CD14-positive monocyte (primary cell): ENCODE measurements at regions not wholly inside any gene's neighbourhood (a gene's known extent, or its start where the extent isn't known, plus 50 kb on each side); places are given as distances from the start of the nearest gene placed in this dataset.

ENCODE experiments used
- DNase-seq, 3 donors: peaks; one replicate each; pipeline ENCODE4 v3.0.0-alpha.2; 2011 to 2022
- H2AFZ ChIP-seq: 2 replicates; pipeline ENCODE4 v1.6.0; 2012; ENCODE audit warnings: mild to moderate bottlenecking, low read depth, low read length, inconsistent platforms; ENCODE audit not compliant: insufficient read depth, poor library complexity, severe bottlenecking
- H3K27ac ChIP-seq, 2 donors: 1 replicate in 1 of 2; 2 replicates in 1 of 2; pipeline ENCODE4 v1.5.1; 2012 to 2013; ENCODE audit warnings: low read length in 2 of 2, control low read depth in 1 of 2, inconsistent platforms in 1 of 2, low read depth in 1 of 2, mild to moderate bottlenecking in 1 of 2
- H3K27me3 ChIP-seq, 2 donors: one replicate each; pipeline versions ENCODE4 v1.6.0 to v1.6.1; 2011 to 2013; ENCODE audit warnings: low read length in 2 of 2; ENCODE audit not compliant: control insufficient read depth in 2 of 2, insufficient read depth in 2 of 2
- H3K36me3 ChIP-seq, 2 donors: replicated peaks in 1 of 2; 1 replicate in 1 of 2; 2 replicates in 1 of 2; pipeline versions ENCODE4 v1.5.1 to v1.6.1; 2012 to 2013; ENCODE audit warnings: low read length in 2 of 2, control low read depth in 1 of 2, inconsistent platforms in 1 of 2, mild to moderate bottlenecking in 1 of 2; ENCODE audit not compliant: insufficient read depth in 2 of 2, control insufficient read depth in 1 of 2
- H3K4me1 ChIP-seq, 2 donors: 1 replicate in 1 of 2; 2 replicates in 1 of 2; pipeline versions ENCODE4 v1.5.1 to v1.6.1; 2012 to 2013; ENCODE audit warnings: low read length in 2 of 2, control low read depth in 1 of 2, inconsistent platforms in 1 of 2, mild to moderate bottlenecking in 1 of 2, moderate library complexity in 1 of 2; ENCODE audit not compliant: insufficient read depth in 2 of 2, control insufficient read depth in 1 of 2
- H3K4me2 ChIP-seq: replicated peaks from 2 replicates; pipeline ENCODE3; 2012; ENCODE audit warnings: low read length, moderate library complexity, mild to moderate bottlenecking; ENCODE audit not compliant: poor library complexity, severe bottlenecking; ENCODE audit errors: extremely low read depth
- H3K4me3 ChIP-seq, 3 experiments: fragments of 200-600 bp in 1 of 3; sonication (generic) in 1 of 3; replicated peaks in 1 of 3; 1 replicate in 2 of 3; 2 replicates in 1 of 3; pipeline ENCODE4 v1.5.1; 2011 to 2013; ENCODE audit warnings: low read length in 3 of 3, mild to moderate bottlenecking in 3 of 3, control low read depth in 2 of 3, low read depth in 2 of 3, inconsistent platforms in 1 of 3, moderate library complexity in 1 of 3
- H3K79me2 ChIP-seq: 2 replicates; pipeline ENCODE4 v1.6.0; 2012; ENCODE audit warnings: mild to moderate bottlenecking, control low read depth, inconsistent platforms, low read length, moderate library complexity; ENCODE audit not compliant: insufficient read depth
- H3K9ac ChIP-seq: 2 replicates; pipeline ENCODE4 v1.6.0; 2017; ENCODE audit warnings: low read length, mild to moderate bottlenecking; ENCODE audit not compliant: insufficient read depth, poor library complexity, severe bottlenecking
- H3K9me3 ChIP-seq, 2 donors: replicated peaks in 1 of 2; 1 replicate in 1 of 2; 2 replicates in 1 of 2; pipeline versions ENCODE4 v1.5.1 to v1.6.1; 2012 to 2013; ENCODE audit warnings: low read length in 2 of 2, control low read depth in 1 of 2; ENCODE audit not compliant: control insufficient read depth in 1 of 2, insufficient read depth in 1 of 2
- H4K20me1 ChIP-seq: 2 replicates; pipeline ENCODE4 v1.6.0; 2012; ENCODE audit warnings: mild to moderate bottlenecking, low read length, control low read depth, moderate library complexity; ENCODE audit not compliant: insufficient read depth
- H3K27ac Mint-ChIP-seq, 7 donors: one replicate each; pipeline ENCODE4 v1.8.0; 2020; ENCODE audit warnings: mild to moderate bottlenecking in 7 of 7, mixed read lengths in 7 of 7, moderate library complexity in 6 of 7, inconsistent platforms in 2 of 7
- H3K27me3 Mint-ChIP-seq, 3 donors: one replicate each; pipeline ENCODE4 v1.8.0; 2021 to 2022; ENCODE audit warnings: low read depth in 3 of 3, mild to moderate bottlenecking in 3 of 3, mixed read lengths in 3 of 3, moderate library complexity in 3 of 3, inconsistent platforms in 1 of 3
- H3K36me3 Mint-ChIP-seq, 2 donors: one replicate each; pipeline ENCODE4 v1.8.0; 2020; ENCODE audit warnings: mixed read lengths in 2 of 2, inconsistent platforms in 1 of 2, mild to moderate bottlenecking in 1 of 2
- H3K4me1 Mint-ChIP-seq: one replicate; pipeline ENCODE4 v1.8.0; 2020; ENCODE audit warnings: mild to moderate bottlenecking, mixed read lengths
- H3K4me3 Mint-ChIP-seq, 2 donors: one replicate each; pipeline ENCODE4 v1.8.0; 2020; ENCODE audit warnings: mild to moderate bottlenecking in 2 of 2, mixed read lengths in 2 of 2, moderate library complexity in 1 of 2
- H3K9me3 Mint-ChIP-seq, 7 donors: one replicate each; pipeline ENCODE4 v1.8.0; 2020 to 2022; ENCODE audit warnings: mixed read lengths in 7 of 7, mild to moderate bottlenecking in 6 of 7, moderate library complexity in 6 of 7, inconsistent platforms in 2 of 7
- WGBS: methylation state at CpG from one replicate; pipeline ENCODE4 v1.1.5; 2013; ENCODE audit warnings: missing lambda C conversion rate; ENCODE audit not compliant: insufficient coverage; 5-methylcytosine and 5-hydroxymethylcytosine counted together
- intact Hi-C, 2 donors: fragments of 100-400 bp; cut with micrococcal nuclease; formaldehyde crosslinking; loops; one replicate each; pipeline versions ENCODE4 v1.15.0 to v1.15.1; 2023
- TF ChIP-seq, protein P1 (sequence below): fragments of 200-600 bp; IDR thresholded peaks from one replicate; pipeline ENCODE4 v1.8.0; 2022; ENCODE audit warnings: antibody characterized with exemption, mild to moderate bottlenecking

GRCh38 chr6:126541806-126542491 is 202.0 kb downstream of the CENPW start:
- Mint-ChIP-seq H3K4me3 (no peak overlapping the region), H3K27me3 (no peaks in the 10 kb centered on the region), H3K4me1 (no peaks in the 10 kb centered on the region), H3K36me3 (no peaks in the 10 kb centered on the region), H3K9me3 (no peaks in the 10 kb centered on the region), H3K27ac (no peak overlapping the region)
- H2AFZ ChIP-seq: no peak overlapping the region
- H3K9ac ChIP-seq: no peak overlapping the region
- H3K4me2 ChIP-seq: no peak overlapping the region
- H3K4me1 ChIP-seq: no peaks in the 10 kb centered on the region
- TF ChIP-seq, protein P1, sequence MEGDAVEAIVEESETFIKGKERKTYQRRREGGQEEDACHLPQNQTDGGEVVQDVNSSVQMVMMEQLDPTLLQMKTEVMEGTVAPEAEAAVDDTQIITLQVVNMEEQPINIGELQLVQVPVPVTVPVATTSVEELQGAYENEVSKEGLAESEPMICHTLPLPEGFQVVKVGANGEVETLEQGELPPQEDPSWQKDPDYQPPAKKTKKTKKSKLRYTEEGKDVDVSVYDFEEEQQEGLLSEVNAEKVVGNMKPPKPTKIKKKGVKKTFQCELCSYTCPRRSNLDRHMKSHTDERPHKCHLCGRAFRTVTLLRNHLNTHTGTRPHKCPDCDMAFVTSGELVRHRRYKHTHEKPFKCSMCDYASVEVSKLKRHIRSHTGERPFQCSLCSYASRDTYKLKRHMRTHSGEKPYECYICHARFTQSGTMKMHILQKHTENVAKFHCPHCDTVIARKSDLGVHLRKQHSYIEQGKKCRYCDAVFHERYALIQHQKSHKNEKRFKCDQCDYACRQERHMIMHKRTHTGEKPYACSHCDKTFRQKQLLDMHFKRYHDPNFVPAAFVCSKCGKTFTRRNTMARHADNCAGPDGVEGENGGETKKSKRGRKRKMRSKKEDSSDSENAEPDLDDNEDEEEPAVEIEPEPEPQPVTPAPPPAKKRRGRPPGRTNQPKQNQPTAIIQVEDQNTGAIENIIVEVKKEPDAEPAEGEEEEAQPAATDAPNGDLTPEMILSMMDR: no peak
- WGBS: 74% methylated on average over 3 of the region's 5 CpGs
- no peak overlapping the region for H3K4me3 ChIP-seq
- intact Hi-C loops: no loop called here
- H3K9me3 ChIP-seq: no peaks in the 10 kb centered on the region
- H3K36me3 ChIP-seq: no peaks in the 10 kb centered on the region
- DNase-seq: no peak
- no peaks in the 10 kb centered on the region for H4K20me1 ChIP-seq
- H3K27ac ChIP-seq: no peak overlapping the region
- no peaks in the 10 kb centered on the region for H3K27me3 ChIP-seq
- H3K79me2 ChIP-seq: no peaks in the 10 kb centered on the region

DNA sequence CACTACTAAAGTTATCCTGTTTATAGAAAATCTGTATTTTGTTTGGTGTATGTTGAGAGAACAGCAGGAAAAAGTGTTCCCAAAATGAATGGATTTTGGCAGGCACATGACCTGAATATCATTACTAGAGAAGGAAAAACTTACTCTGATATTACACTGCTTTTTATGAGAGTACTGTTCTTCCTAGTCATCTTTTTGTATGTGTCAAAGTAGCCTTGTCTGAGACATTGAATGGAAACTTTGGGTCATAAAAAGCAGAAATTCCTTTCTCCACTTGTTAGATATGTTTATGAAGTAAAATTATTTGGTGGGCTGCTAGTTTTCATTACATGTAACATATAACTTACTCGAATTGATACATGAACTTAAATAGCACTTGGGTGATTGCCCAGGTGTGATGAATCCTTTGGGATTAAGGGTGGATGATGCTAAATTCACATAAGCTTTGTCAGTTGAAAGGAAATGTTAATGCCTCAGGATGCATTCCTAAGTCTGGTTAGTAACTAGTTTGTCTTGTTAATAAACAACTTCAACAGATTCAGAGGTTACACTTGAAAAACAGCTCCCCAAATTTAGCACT is 206.7 kb downstream of the CENPW start:
- Mint-ChIP-seq H3K9me3 (peaks cover 0 to 3% (median 0%) of the 10 kb centered on the region in 7 donors), H3K4me1 (no peaks in the 10 kb centered on the region), H3K4me3 (no peak overlapping the region), H3K27ac (no peak overlapping the region), H3K36me3 (no peaks in the 10 kb centered on the region), H3K27me3 (no peaks in the 10 kb centered on the region)
- Histone ChIP-seq H4K20me1 (no peaks in the 10 kb centered on the region), H3K4me3 (no peak overlapping the region), H3K9me3 (no peaks in the 10 kb centered on the region), H3K4me2 (no peak overlapping the region), H3K9ac (no peak overlapping the region), H3K36me3 (no peaks in the 10 kb centered on the region), H3K4me1 (no peaks in the 10 kb centered on the region), H2AFZ (no peak overlapping the region), H3K79me2 (no peaks in the 10 kb centered on the region), H3K27me3 (no peaks in the 10 kb centered on the region), H3K27ac (no peak overlapping the region)
- DNase-seq: no peak
- TF ChIP-seq, protein P1: no peak
- intact Hi-C loops: no loop called here
- no CpG with 5 or more reads among the region's 1 CpG for whole genome bisulfite sequencing
